Left colon (tissue), 2 donors: ENCODE measurements at regions not wholly inside any gene's neighbourhood (a gene's known extent, or its start where the extent isn't known, plus 50 kb on each side); places are given as distances from the start of the nearest gene placed in this dataset.
"Not testable (repeated sequence)": the region's sequence is repeated elsewhere in the genome, so short reads cannot be mapped to it uniquely, and the experiment has no call there.

Source experiments
- ATAC-seq: fragments of 200-7000 bp; cut with Tn5 transposase; one replicate; pipeline ENCODE4 v1.9.1; 2020; ENCODE audit warnings: mild to moderate bottlenecking, moderate library complexity
- DNase-seq, 2 donors: peaks; one replicate each; pipeline ENCODE4 v3.0.0-alpha.2; 2020
- intact Hi-C, 2 donors: fragments of 100-400 bp; cut with DNase I in 1 of 2; cut with micrococcal nuclease in 1 of 2; formaldehyde crosslinking; loops; one replicate each; pipeline versions ENCODE4 v1.11.2 to v1.14.0; 2022; cut with DNase I, micrococcal nuclease
- donor health status: DM: no; HTN: no; CAD: no.
- donor health status: DM: yes; HTN: yes; CAD: no.

GRCh38 chr2:35443087-35443486 lies 912.5 kb upstream of the CRIM1 start:
- intact Hi-C loops, result no loop called here
- ATAC-seq (no peak), DNase-seq (no peak)

GRCh38 chr2:35441575-35441974 lies 914.0 kb upstream of the CRIM1 start:
- intact Hi-C loops, ATAC-seq, DNase-seq: not testable (repeated sequence)

GRCh38 chr2:35440308-35440707 lies 915.3 kb upstream of the CRIM1 start:
- intact Hi-C loops, DNase-seq, ATAC-seq: not testable (repeated sequence)

- intact Hi-C loops, ATAC-seq, DNase-seq: not testable (repeated sequence)
These were observed 918.7 kb upstream of the CRIM1 start for GRCh38 chr2:35436893-35437292.

GRCh38 chr2:35428548-35428947 lies 927.0 kb upstream of the CRIM1 start:
- DNase-seq (peak in 1 of 2 donors; percentile 40), ATAC-seq (no peak)
- intact Hi-C loops, result no loop called here

GRCh38 chr2:35421485-35421884 lies 934.1 kb upstream of the CRIM1 start:
- DNase-seq (no peak), ATAC-seq (no peak)
- intact Hi-C loops, result no loop called here

GRCh38 chr2:35417293-35417692 lies 938.3 kb upstream of the CRIM1 start:
- DNase-seq (no peak), ATAC-seq (no peak)
- intact Hi-C loops, result loop anchor here in 1 of 2 donors (10.0 kb wide), 1 partner anchor 1402 kb away; no protein-coding TSS in a partner anchor

- intact Hi-C loops, result loop anchor here in 1 of 2 donors (10.0 kb wide), 1 partner anchor 1402 kb away; no protein-coding TSS in a partner anchor
- ATAC-seq (no peak), DNase-seq (no peak)
These were observed 939.0 kb upstream of the CRIM1 start for GRCh38 chr2:35416391-35417140.

- ATAC-seq, result no peak
- intact Hi-C loops, result loop anchor here in 1 of 2 donors (10.0 kb wide), 1 partner anchor 1401 kb away; no protein-coding TSS in a partner anchor
- DNase-seq, result no peak
These were observed 939.6 kb upstream of the CRIM1 start for GRCh38 chr2:35415942-35416341.

GRCh38 chr2:35415282-35415681 lies 940.3 kb upstream of the CRIM1 start:
- ATAC-seq (no peak), DNase-seq (no peak)
- intact Hi-C loops, result loop anchor here in 1 of 2 donors (10.0 kb wide), 1 partner anchor 1400 kb away; no protein-coding TSS in a partner anchor

GRCh38 chr2:35410431-35411061 lies 945.0 kb upstream of the CRIM1 start:
- peak in 1 of 2 donors; percentile 44 for DNase-seq
- ATAC-seq, result no peak
- intact Hi-C loops, result loop anchor here in 1 of 2 donors (10.0 kb wide), 1 partner anchor 1396 kb away; no protein-coding TSS in a partner anchor

- DNase-seq, result no peak
- intact Hi-C loops, result loop anchor here in 1 of 2 donors (10.0 kb wide), 2 partner anchors 1395 to 1725 kb away; no protein-coding TSS in a partner anchor
- ATAC-seq, result no peak
These were observed 945.8 kb upstream of the CRIM1 start for GRCh38 chr2:35409762-35410161.

- DNase-seq, result no peak
- intact Hi-C loops, result loop anchor here in 1 of 2 donors (10.0 kb wide), 1 partner anchor 1724 kb away; no protein-coding TSS in a partner anchor
- ATAC-seq, result no peak
These were observed 947.3 kb upstream of the CRIM1 start for GRCh38 chr2:35408320-35408719.

- ATAC-seq, result no peak
- intact Hi-C loops, result no loop called here
- DNase-seq, result no peak
These were observed 963.7 kb upstream of the CRIM1 start for GRCh38 chr2:35391736-35392442.

GRCh38 chr2:35378791-35379190 lies 976.8 kb upstream of the CRIM1 start:
- intact Hi-C loops, result no loop called here
- DNase-seq (no peak), ATAC-seq (no peak)

- intact Hi-C loops, result no loop called here
- DNase-seq, result no peak
- ATAC-seq, result no peak
These were observed 980.7 kb upstream of the CRIM1 start for GRCh38 chr2:35374845-35375244.

GRCh38 chr2:35365859-35366258 lies 989.7 kb upstream of the CRIM1 start:
- DNase-seq (no peak), ATAC-seq (no peak)
- intact Hi-C loops, result no loop called here

- DNase-seq (no peak), ATAC-seq (no peak)
- intact Hi-C loops, result no loop called here
These were observed 999.2 kb upstream of the CRIM1 start for GRCh38 chr2:35356332-35356731.

GRCh38 chr2:35355056-35355455 lies 1000.5 kb upstream of the CRIM1 start:
- DNase-seq (no peak), ATAC-seq (no peak)
- intact Hi-C loops, result no loop called here
